ENCODE measurements at regions not wholly inside any gene's neighbourhood (a gene's known extent, or its start where the extent isn't known, plus 50 kb on each side); places are given as distances from the start of the nearest gene placed in this dataset.

DNA sequence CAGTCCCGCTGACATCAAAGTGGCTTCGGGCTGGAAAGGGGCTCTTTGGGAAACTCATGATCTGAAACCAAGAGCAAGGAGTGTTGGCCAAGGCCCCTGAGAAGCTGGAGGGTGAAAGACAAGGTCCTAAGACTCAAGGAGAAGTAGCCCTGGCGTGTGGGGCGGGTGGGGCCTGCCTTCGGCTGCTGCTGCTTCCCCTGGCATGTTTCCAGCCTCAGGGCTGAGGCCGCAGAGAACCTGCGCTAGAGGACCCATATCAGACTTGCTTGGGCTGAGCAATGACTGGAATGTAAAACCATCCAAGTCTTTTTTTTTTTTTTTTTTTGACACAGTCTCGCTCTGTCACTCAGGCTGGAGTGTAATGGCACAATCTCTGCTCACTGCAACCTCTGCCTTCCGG is 67.5 kb upstream of the GCSH start:
- Histone ChIP-seq H3K4me2 (ENCODE audit: control insufficient read depth, extremely low read depth, insufficient read depth, low read depth, low read length) (no peak overlapping the region), H2AFZ (ENCODE audit: control insufficient read depth, low read length) (no peak overlapping the region), H3K27ac (ENCODE audit: control insufficient read depth, insufficient read depth, low read length) (no peak overlapping the region), H4K20me1 (ENCODE audit: control insufficient read depth, extremely low read depth, insufficient read depth, low read length) (no peaks in the 10 kb centered on the region), H3K27me3 (ENCODE audit: control insufficient read depth, extremely low read depth, insufficient read depth, low read length) (peaks cover 3% of the 10 kb centered on the region), H3K4me3 (ENCODE audit: control insufficient read depth in 2 of 3, extremely low read depth in 1 of 3, insufficient read depth in 2 of 3, low read depth in 1 of 3, low read length in 3 of 3) (no peak overlapping the region), H3K79me2 (ENCODE audit: control insufficient read depth, insufficient read depth, low read length) (no peaks in the 10 kb centered on the region), H3K4me1 (ENCODE audit: control insufficient read depth, extremely low read depth, insufficient read depth, low read length) (no peaks in the 10 kb centered on the region), H3K9me3 (ENCODE audit: control insufficient read depth, low read depth, low read length) (no peaks in the 10 kb centered on the region), H3K36me3 (ENCODE audit: control insufficient read depth in 2 of 2, extremely low read depth in 1 of 2, insufficient read depth in 2 of 2, low read length in 2 of 2) (no peaks in the 10 kb centered on the region), H3K9me1 (ENCODE audit: control insufficient read depth, extremely low read depth, insufficient read depth, low read length) (no peaks in the 10 kb centered on the region), H3K9ac (ENCODE audit: control insufficient read depth, extremely low read depth, insufficient read depth, low read length) (no peak overlapping the region)
- TF ChIP-seq, protein P1, sequence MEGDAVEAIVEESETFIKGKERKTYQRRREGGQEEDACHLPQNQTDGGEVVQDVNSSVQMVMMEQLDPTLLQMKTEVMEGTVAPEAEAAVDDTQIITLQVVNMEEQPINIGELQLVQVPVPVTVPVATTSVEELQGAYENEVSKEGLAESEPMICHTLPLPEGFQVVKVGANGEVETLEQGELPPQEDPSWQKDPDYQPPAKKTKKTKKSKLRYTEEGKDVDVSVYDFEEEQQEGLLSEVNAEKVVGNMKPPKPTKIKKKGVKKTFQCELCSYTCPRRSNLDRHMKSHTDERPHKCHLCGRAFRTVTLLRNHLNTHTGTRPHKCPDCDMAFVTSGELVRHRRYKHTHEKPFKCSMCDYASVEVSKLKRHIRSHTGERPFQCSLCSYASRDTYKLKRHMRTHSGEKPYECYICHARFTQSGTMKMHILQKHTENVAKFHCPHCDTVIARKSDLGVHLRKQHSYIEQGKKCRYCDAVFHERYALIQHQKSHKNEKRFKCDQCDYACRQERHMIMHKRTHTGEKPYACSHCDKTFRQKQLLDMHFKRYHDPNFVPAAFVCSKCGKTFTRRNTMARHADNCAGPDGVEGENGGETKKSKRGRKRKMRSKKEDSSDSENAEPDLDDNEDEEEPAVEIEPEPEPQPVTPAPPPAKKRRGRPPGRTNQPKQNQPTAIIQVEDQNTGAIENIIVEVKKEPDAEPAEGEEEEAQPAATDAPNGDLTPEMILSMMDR (optimal IDR thresholded peaks at IDR 0.05 in 1 of 3, IDR thresholded peaks at IDR 0.05 in 1 of 3, conservative IDR thresholded peaks at IDR 0.05 in 1 of 3; ENCODE audit: extremely low read depth in 1 of 3, insufficient read depth in 2 of 3, low read length in 3 of 3), result no peak
- dilution Hi-C loops (cut with MboI; ENCODE audit: extremely low pct_ligation_motif_present, low sequenced_read_pairs), result no loop called here
- no peak for DNase-seq (ENCODE audit: low read depth, low spot score)
- no peak for FAIRE-seq

GRCh38 chr16:81158964-81159363 is 62.8 kb upstream of the GCSH start:
- H3K4me1 ChIP-seq (ENCODE audit: control insufficient read depth, extremely low read depth, insufficient read depth, low read length), result no peaks in the 10 kb centered on the region
- DNase-seq (ENCODE audit: low read depth, low spot score) (no peak), FAIRE-seq (no peak)
- dilution Hi-C loops (cut with MboI; ENCODE audit: extremely low pct_ligation_motif_present, low sequenced_read_pairs), result no loop called here
- H3K4me2 ChIP-seq (ENCODE audit: control insufficient read depth, extremely low read depth, insufficient read depth, low read depth, low read length), result no peak overlapping the region
- no peaks in the 10 kb centered on the region for H4K20me1 ChIP-seq (ENCODE audit: control insufficient read depth, extremely low read depth, insufficient read depth, low read length)
- H3K9ac ChIP-seq (ENCODE audit: control insufficient read depth, extremely low read depth, insufficient read depth, low read length), result no peak overlapping the region
- TF ChIP-seq EZH2 (IDR thresholded peaks at IDR 0.05; ENCODE audit: low read length), result no peak
- TF ChIP-seq, protein P1 (optimal IDR thresholded peaks at IDR 0.05 in 1 of 3, IDR thresholded peaks at IDR 0.05 in 1 of 3, conservative IDR thresholded peaks at IDR 0.05 in 1 of 3; ENCODE audit: extremely low read depth in 1 of 3, insufficient read depth in 2 of 3, low read length in 3 of 3), result no peak
- H3K9me1 ChIP-seq (ENCODE audit: control insufficient read depth, extremely low read depth, insufficient read depth, low read length), result no peaks in the 10 kb centered on the region
- H2AFZ ChIP-seq (ENCODE audit: control insufficient read depth, low read length), result no peak overlapping the region
- no peaks in the 10 kb centered on the region for H3K79me2 ChIP-seq (ENCODE audit: control insufficient read depth, insufficient read depth, low read length)
- no peak overlapping the region for H3K27ac ChIP-seq (ENCODE audit: control insufficient read depth, insufficient read depth, low read length)
- H3K4me3 ChIP-seq (ENCODE audit: control insufficient read depth in 2 of 3, extremely low read depth in 1 of 3, insufficient read depth in 2 of 3, low read depth in 1 of 3, low read length in 3 of 3), result no peak overlapping the region
- no peaks in the 10 kb centered on the region for H3K9me3 ChIP-seq (ENCODE audit: control insufficient read depth, low read depth, low read length)
- peaks cover 8% of the 10 kb centered on the region for H3K27me3 ChIP-seq (ENCODE audit: control insufficient read depth, extremely low read depth, insufficient read depth, low read length)
- H3K36me3 ChIP-seq (ENCODE audit: control insufficient read depth in 2 of 2, extremely low read depth in 1 of 2, insufficient read depth in 2 of 2, low read length in 2 of 2), result no peaks in the 10 kb centered on the region
